Fibroblast of skin of scalp (primary cell): ENCODE measurements at regions not wholly inside any gene's neighbourhood (a gene's known extent, or its start where the extent isn't known, plus 50 kb on each side); places are given as distances from the start of the nearest gene placed in this dataset.

ENCODE experiments used
- DNase-seq: peaks from one replicate; pipeline ENCODE4 v3.0.0-alpha.2; 2013

- no peak for DNase-seq
Measured at GRCh38 chr12:65598688-65599087, 225.6 kb upstream of the HMGA2 start.

- no peak for DNase-seq
Measured at GRCh38 chr12:65602253-65602609, 222.1 kb upstream of the HMGA2 start.

DNA sequence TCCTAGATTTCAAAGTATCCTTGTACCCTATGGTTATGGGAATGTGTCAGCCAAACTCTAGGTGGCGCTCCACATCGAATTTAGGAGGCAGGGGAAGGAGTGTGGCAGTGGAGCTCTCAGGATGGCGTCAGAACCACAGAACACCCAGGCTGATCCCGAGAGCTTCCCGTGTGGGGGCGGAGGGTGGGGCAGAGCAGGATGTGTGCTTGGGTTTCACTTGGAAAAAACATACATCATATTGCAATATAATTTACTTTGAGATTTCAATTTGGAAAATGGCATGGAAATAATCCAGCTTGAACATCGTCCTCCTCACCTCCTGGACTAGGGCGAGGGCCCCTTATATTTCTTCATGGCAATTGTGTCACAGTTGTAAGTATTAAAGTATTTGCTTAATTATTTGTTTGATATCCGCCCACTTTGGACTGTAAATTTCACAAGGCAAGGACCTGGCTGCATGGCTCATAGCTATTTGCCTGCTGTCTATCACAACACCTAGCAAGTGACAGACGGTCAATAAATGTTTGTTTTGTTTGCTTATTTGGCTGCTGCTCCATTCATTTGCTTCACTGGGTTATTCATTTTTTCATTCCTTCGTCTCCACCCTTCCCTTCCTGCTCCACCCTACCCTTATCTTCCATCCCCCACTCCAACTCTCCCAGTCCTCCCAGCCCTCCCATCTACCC is 221.5 kb upstream of the HMGA2 start:
- peak; percentile 95 for DNase-seq

DNA sequence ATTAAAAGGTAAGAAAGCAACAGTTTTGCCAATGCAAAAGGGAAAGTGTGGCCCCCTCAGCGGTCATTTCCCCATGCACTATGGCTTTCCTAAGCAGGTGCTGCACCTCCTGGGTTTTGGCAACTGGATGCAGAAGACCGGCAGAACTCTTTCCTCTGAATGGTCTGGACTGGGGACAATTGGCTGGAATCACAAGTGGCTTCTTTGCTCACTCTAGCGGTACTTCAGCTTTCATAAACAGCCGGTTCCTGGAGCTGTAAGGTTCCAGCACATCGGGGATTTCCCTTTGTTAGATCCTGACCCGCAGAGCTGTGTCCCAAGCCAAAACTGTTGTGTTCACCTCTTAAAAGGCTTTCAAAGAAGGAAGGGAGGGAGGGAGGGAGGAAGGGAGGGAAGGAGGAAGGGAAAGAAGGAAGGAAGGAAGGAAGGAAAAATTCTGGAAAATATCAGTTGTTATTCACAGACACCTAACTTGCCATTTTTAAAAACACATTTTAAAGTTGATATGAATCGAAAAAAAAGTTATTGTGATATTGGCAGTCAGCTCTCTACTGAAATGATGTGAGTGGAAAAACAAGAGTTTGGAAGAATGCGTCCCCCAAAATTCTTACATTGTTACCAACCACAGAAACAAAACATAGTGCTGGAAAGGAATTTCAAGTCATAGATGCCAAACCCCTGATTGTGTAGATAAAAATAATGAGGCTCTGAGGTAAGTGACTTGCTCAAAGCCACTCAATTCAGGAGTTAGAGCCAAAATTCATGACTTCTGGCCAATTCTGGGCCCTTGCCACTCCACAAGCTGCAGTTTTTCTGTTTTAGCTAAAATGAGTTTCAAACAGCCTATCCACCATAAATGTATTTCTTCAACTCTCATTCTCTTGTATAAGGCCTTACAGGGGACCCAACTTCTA is 220.6 kb upstream of the HMGA2 start:
- DNase-seq = peak; percentile 94

DNA sequence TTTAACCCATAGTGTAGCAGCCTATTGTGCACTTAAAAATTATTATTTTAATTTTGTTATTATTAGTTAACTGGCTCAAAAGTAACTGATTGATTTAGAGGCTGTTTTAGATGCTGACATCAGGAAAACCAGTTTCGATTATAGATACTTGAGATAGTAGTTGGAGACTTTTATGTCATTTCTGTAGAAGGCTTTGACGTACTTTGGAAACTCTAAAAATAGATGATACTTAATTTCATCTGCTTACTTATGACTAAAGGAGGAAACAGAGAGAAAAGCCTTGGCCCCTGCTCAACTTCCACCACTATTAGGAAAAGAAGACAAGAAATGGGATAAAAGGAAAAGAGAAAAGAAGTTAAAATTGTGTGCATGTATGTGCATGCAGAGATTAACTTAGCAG is 219.3 kb upstream of the HMGA2 start:
- no peak for DNase-seq

GRCh38 chr12:65606008-65606766 is 218.1 kb upstream of the HMGA2 start:
- DNase-seq = no peak

- no peak for DNase-seq
Measured at GRCh38 chr12:65607401-65607841, 216.9 kb upstream of the HMGA2 start.

GRCh38 chr12:65608319-65608916 is 215.9 kb upstream of the HMGA2 start:
- DNase-seq = peak; percentile 44

GRCh38 chr12:65609359-65609771 is 214.9 kb upstream of the HMGA2 start:
- peak; percentile 90 for DNase-seq

GRCh38 chr12:65611396-65611795 is 212.9 kb upstream of the HMGA2 start:
- DNase-seq = no peak

GRCh38 chr12:65612440-65612839 is 211.8 kb upstream of the HMGA2 start:
- DNase-seq = peak; percentile 85

DNA sequence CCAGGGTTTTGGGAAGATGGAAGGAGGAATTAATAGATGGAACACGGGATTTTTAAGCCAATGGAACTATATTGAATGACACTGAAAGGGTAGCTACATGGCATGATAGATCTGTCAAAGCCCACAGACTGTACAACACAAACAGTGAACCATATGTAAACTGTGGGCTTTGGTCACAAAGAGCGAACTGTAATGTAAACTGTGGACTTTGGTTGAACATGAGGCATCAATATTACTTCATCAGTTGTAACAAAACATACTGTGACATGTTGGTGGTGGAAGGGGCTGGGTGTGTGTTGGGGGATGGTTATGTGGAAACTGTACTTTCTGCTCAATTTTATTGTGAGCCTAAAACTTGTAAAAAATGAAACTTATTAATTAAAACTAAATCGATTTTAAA is 210.6 kb upstream of the HMGA2 start:
- DNase-seq = no peak

- DNase-seq = no peak
Measured at GRCh38 chr12:65614259-65614889, 209.9 kb upstream of the HMGA2 start.

DNA sequence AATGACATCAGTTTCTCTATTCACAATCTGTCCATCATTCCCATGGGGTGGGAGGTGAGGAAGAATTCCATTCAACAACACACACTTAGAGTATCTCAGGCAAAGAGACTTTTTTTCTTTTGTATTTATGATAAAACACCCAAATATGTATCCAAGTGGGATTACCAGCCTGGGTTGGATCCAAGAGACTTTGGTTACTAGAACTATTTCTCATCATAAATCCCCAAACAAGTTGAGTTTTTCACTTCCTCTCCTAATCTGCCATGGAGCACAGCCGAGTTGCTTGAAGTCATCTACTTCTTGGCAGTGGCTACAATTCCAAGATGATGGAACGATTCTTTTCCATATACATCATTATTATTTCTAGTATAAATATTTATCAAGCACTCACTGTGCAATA is 209.2 kb upstream of the HMGA2 start:
- peak; percentile 99 for DNase-seq

DNA sequence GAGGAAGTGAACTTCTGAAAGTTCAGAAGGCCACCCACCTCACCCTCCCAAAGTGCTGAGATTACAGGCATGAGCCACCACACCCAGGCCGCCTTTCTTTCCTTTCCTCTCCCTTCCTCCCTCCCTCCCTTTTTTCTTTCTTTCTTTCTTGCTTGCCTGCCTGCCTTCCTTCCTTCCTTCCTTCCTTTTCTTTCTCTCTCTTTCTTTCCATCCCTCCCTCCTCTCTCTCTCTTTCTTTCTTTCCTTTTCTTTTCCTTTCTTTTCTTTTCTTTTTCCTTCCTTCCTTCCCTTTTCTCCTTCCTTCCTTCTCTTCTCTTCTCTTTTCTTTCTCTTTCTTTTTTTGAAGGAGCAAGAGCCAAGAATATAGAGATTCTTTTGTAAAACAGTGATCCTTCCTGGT is 208.3 kb upstream of the HMGA2 start:
- DNase-seq = no peak

DNA sequence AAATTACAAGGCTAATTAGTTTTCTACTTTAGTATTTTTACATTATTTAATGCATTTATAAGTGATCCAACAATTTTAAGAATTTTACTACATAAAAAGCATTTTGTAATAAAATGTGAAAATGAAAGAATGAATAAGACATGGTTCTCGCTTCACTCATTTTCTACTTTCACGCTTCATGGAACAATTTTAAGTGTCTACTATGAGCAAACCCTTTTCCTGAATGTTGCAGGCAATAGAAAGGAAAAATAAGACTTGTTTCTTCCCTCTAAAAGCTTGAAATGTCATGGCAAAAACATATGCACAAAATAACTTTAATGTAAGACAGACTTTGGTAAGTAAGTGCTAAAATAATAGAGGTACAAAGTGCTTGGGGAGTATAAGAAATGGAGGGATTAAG is 205.7 kb upstream of the HMGA2 start:
- DNase-seq = no peak

DNA sequence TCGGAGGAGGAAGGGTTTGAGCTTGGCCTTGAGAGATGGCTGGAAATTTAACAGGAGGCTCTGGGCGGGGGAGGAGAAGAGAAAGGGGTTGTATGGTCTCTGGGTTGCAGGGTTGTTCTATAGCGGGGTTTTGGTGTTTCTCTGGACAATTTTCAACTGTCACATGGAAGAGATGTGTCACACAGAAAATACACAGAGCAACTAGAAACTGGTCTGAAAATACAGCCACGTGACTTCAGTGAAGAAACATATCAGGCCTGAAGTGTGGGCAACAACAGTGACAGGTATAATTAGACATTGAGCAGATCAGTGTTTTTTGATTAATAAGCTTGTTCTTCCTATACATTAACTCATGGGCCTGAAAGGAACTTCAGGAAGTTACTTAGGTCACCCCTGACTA is 205.3 kb upstream of the HMGA2 start:
- no peak for DNase-seq

- DNase-seq = peak; percentile 38
Measured at GRCh38 chr12:65620046-65620445, 204.2 kb upstream of the HMGA2 start.

- DNase-seq = no peak
Measured at GRCh38 chr12:65622056-65622455, 202.2 kb upstream of the HMGA2 start.

DNA sequence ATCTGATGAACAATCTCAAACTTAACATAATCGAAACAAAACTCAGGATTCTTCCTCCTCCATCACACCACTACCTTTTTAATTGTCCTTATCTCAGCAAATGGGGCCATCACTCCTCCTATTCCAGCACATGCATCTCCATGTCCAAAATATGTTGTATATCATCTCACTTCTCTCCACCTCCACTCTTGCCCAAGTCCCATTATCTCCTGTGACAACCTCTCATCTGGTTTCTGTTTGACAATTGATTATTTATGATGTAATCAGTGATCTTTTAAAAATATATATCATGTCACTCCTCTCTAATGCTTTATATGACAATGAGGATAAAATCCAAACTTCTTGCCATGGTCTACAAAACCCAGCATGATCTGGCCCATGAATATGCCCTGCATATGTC is 200.8 kb upstream of the HMGA2 start:
- no peak for DNase-seq

DNA sequence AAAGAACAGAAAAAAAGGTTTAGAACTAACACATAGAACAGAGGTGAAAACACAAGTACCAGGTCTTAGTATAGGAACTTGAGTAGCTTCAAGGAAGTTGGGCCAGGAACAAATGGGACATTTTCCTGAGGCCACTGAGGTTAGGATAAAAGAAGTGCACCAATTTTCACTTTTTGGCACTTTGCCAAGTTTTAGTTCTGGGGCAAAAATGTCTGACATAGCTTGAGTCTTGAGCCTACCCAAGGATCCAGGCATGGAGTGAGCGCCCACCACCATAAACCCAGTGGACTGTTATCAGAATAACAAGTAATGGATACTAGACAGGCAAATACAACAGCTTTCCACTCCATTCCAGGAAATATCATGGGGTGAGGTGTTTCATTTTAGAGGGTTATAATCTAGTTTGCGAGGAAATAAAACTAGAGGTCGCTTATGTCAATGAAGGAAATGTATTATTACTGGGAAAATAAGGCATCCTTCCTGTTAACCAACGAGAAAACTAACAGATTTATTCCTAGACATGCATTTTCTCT is 199.7 kb upstream of the HMGA2 start:
- DNase-seq = no peak

DNA sequence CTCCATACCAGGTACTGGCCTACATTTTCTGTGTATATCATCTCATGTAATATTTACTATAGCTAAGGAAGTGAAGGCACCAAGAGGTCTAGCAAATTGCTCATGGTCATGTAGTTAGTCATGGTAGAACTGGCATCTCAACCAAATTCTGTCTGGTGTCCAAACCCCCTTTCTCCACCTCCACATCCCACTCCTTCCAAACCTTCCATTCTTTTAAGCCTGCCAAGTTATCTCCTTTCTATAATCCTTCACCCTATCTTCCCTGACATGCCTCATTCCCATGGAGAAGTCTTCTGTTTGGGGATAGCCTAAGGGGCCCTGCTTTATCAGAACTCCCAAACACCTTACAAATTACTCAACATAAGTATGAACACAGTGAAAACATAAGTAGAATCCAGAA is 196.2 kb upstream of the HMGA2 start:
- no peak for DNase-seq
